ENCODE measurements at regions not wholly inside any gene's neighbourhood (a gene's known extent, or its start where the extent isn't known, plus 50 kb on each side); places are given as distances from the start of the nearest gene placed in this dataset.

DNA sequence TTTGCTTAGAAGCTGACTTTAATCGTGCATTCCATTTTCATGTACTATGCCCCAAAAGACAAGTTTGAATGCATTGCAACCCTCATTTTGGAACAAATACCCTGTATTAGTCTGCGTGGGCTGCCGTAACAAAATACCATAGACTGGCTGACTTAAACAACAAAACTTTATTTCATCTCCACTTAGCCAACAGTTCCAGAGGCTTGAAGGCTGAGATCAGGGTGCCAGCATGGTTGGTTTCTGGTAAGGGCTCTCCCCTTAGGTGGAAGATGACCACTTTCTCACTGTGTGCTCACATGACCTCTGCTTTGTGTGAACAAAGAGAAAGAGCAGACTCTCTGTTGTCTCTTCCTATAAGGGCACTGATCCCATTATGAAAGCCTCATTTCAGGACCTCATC, 431.7 kb upstream of the MAP3K7 start:
- TF ChIP-seq RAD21 (conservative IDR thresholded peaks at IDR 0.05 in 1 of 2, IDR thresholded peaks at IDR 0.05 in 1 of 2) = no peak
- TF ChIP-seq JUN (IDR thresholded peaks at IDR 0.05) = no peak
- TF ChIP-seq POLR2AphosphoS2 (conservative IDR thresholded peaks at IDR 0.05; ENCODE audit: low read length) = no peak
- TF ChIP-seq, protein P1, sequence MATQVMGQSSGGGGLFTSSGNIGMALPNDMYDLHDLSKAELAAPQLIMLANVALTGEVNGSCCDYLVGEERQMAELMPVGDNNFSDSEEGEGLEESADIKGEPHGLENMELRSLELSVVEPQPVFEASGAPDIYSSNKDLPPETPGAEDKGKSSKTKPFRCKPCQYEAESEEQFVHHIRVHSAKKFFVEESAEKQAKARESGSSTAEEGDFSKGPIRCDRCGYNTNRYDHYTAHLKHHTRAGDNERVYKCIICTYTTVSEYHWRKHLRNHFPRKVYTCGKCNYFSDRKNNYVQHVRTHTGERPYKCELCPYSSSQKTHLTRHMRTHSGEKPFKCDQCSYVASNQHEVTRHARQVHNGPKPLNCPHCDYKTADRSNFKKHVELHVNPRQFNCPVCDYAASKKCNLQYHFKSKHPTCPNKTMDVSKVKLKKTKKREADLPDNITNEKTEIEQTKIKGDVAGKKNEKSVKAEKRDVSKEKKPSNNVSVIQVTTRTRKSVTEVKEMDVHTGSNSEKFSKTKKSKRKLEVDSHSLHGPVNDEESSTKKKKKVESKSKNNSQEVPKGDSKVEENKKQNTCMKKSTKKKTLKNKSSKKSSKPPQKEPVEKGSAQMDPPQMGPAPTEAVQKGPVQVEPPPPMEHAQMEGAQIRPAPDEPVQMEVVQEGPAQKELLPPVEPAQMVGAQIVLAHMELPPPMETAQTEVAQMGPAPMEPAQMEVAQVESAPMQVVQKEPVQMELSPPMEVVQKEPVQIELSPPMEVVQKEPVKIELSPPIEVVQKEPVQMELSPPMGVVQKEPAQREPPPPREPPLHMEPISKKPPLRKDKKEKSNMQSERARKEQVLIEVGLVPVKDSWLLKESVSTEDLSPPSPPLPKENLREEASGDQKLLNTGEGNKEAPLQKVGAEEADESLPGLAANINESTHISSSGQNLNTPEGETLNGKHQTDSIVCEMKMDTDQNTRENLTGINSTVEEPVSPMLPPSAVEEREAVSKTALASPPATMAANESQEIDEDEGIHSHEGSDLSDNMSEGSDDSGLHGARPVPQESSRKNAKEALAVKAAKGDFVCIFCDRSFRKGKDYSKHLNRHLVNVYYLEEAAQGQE (IDR thresholded peaks at IDR 0.05) = no peak
- TF ChIP-seq MYC (IDR thresholded peaks at IDR 0.05; ENCODE audit: borderline replicate concordance, low read length) = no peak
- TF ChIP-seq CEBPB (IDR thresholded peaks at IDR 0.05) = no peak
- TF ChIP-seq TP53 (CRISPR knock-in tag; IDR thresholded peaks at IDR 0.05) = no peak
- TF ChIP-seq, protein P2, sequence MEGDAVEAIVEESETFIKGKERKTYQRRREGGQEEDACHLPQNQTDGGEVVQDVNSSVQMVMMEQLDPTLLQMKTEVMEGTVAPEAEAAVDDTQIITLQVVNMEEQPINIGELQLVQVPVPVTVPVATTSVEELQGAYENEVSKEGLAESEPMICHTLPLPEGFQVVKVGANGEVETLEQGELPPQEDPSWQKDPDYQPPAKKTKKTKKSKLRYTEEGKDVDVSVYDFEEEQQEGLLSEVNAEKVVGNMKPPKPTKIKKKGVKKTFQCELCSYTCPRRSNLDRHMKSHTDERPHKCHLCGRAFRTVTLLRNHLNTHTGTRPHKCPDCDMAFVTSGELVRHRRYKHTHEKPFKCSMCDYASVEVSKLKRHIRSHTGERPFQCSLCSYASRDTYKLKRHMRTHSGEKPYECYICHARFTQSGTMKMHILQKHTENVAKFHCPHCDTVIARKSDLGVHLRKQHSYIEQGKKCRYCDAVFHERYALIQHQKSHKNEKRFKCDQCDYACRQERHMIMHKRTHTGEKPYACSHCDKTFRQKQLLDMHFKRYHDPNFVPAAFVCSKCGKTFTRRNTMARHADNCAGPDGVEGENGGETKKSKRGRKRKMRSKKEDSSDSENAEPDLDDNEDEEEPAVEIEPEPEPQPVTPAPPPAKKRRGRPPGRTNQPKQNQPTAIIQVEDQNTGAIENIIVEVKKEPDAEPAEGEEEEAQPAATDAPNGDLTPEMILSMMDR (IDR thresholded peaks at IDR 0.05) = no peak
- TF ChIP-seq ESRRA (IDR thresholded peaks at IDR 0.05; ENCODE audit: borderline replicate concordance, low read length) = no peak
- no peak for TF ChIP-seq RFX5 (IDR thresholded peaks at IDR 0.05)
- no peak for TF ChIP-seq KDM1A (IDR thresholded peaks at IDR 0.05; ENCODE audit: low read depth)
- no peak for TF ChIP-seq CHD2 (IDR thresholded peaks at IDR 0.05; ENCODE audit: low read length, partially characterized antibody)
- TF ChIP-seq POLR2A (IDR thresholded peaks at IDR 0.05; ENCODE audit: low read length) = no peak
- no peak for TF ChIP-seq SMC3 (IDR thresholded peaks at IDR 0.05)
